Neural cell (in vitro differentiated cells): ENCODE measurements at regions not wholly inside any gene's neighbourhood (a gene's known extent, or its start where the extent isn't known, plus 50 kb on each side); places are given as distances from the start of the nearest gene placed in this dataset.

Experiments used
- H2AFZ ChIP-seq: fragments of 200-600, 300-800 bp; sonication (generic), shearing (Covaris generic); 2 replicates; pipeline ENCODE4 v1.6.0; 2014; ENCODE audit warnings: low read depth, mild to moderate bottlenecking, antibody characterized with exemption, low read length, moderate library complexity
- H3F3A ChIP-seq: fragments of 200-600 bp; shearing (Covaris generic); 2 replicates; pipeline ENCODE4 v1.6.1; 2016; ENCODE audit warnings: mild to moderate bottlenecking, moderate library complexity, mixed read lengths, antibody characterized with exemption, low read length; ENCODE audit not compliant: insufficient read depth, poor library complexity, severe bottlenecking
- H3K27ac ChIP-seq: fragments of 200-600, 300-800 bp; sonication (generic), shearing (Covaris generic); 2 replicates; pipeline ENCODE4 v1.5.1; 2014; ENCODE audit warnings: mild to moderate bottlenecking, low read length, moderate library complexity
- H3K27me3 ChIP-seq: fragments of 300-800, 200-600 bp; sonication (generic), shearing (Covaris generic); 2 replicates; pipeline ENCODE4 v1.6.0; 2014; ENCODE audit warnings: mild to moderate bottlenecking, low read depth, low read length, moderate library complexity; ENCODE audit not compliant: insufficient read depth
- H3K36me3 ChIP-seq: fragments of 300-800, 200-600 bp; sonication (generic), shearing (Covaris generic); 2 replicates; pipeline ENCODE4 v1.5.1; 2014; ENCODE audit warnings: mild to moderate bottlenecking, antibody characterized with exemption, low read length, moderate library complexity; ENCODE audit not compliant: insufficient read depth
- H3K4me2 ChIP-seq: fragments of 300-800, 200-600 bp; sonication (generic), shearing (Covaris generic); 2 replicates; pipeline ENCODE4 v1.6.0; 2014; ENCODE audit warnings: mild to moderate bottlenecking, low read length
- H3K4me3 ChIP-seq: fragments of 300-800, 200-600 bp; sonication (generic), shearing (Covaris generic); 2 replicates; pipeline ENCODE4 v1.5.1; 2014; ENCODE audit warnings: mild to moderate bottlenecking, low read length, moderate library complexity
- H3K79me2 ChIP-seq: fragments of 200-600 bp; shearing (Covaris generic); replicated peaks from 2 replicates; pipeline ENCODE4 v1.6.0; 2014; ENCODE audit warnings: mild to moderate bottlenecking, low read length, moderate library complexity; ENCODE audit not compliant: insufficient read depth
- H3K9ac ChIP-seq: fragments of 300-800, 200-600 bp; sonication (generic), shearing (Covaris generic); 2 replicates; pipeline ENCODE4 v1.6.1; 2016; ENCODE audit warnings: mild to moderate bottlenecking, low read length, mixed read lengths
- H3K9me2 ChIP-seq: fragments of 200-600 bp; shearing (Covaris generic); 2 replicates; pipeline ENCODE4 v1.6.1; 2016; ENCODE audit warnings: mild to moderate bottlenecking, low read length, mixed read lengths; ENCODE audit not compliant: insufficient read depth
- H3K9me3 ChIP-seq: fragments of 200-600, 300-800 bp; sonication (generic), shearing (Covaris generic); 2 replicates; pipeline ENCODE4 v1.6.1; 2016; ENCODE audit warnings: mild to moderate bottlenecking, mixed run types, low read length, moderate library complexity, mixed read lengths
- H4K20me1 ChIP-seq: fragments of 200-600 bp; shearing (Covaris generic); 2 replicates; pipeline ENCODE4 v1.6.1; 2016; ENCODE audit warnings: mild to moderate bottlenecking, mixed run types; ENCODE audit not compliant: insufficient read depth
- EP300 ChIP-seq: fragments of 450-650 bp; conservative IDR thresholded peaks from 2 replicates; pipeline ENCODE4 v1.6.1; 2014; ENCODE audit warnings: antibody characterized with exemption, mild to moderate bottlenecking, moderate library complexity; ENCODE audit not compliant: poor library complexity, severe bottlenecking
- EZH2 ChIP-seq: fragments of 200-600, 300-800 bp; shearing (Covaris generic), sonication (generic); IDR thresholded peaks from 2 replicates; pipeline ENCODE4 v1.6.1; 2014; ENCODE audit warnings: antibody characterized with exemption, low read length, borderline replicate concordance, mild to moderate bottlenecking; ENCODE audit not compliant: insufficient read depth, poor library complexity, severe bottlenecking
- MXI1 ChIP-seq: fragments of 450-650 bp; conservative IDR thresholded peaks from 2 replicates; pipeline ENCODE4 v1.6.1; 2014; ENCODE audit warnings: antibody characterized with exemption, mild to moderate bottlenecking; ENCODE audit not compliant: poor library complexity, severe bottlenecking
- POLR2AphosphoS5 ChIP-seq: IDR thresholded peaks from 2 replicates; pipeline ENCODE4 v1.6.1; 2012
- RAD21 ChIP-seq: fragments of 450-650 bp; conservative IDR thresholded peaks from 2 replicates; pipeline ENCODE4 v1.6.1; 2014; ENCODE audit warnings: antibody characterized with exemption, mild to moderate bottlenecking, moderate library complexity
- SMC3 ChIP-seq: fragments of 450-650 bp; conservative IDR thresholded peaks from 2 replicates; pipeline ENCODE4 v1.6.1; 2014; ENCODE audit warnings: antibody characterized with exemption, mild to moderate bottlenecking, moderate library complexity; ENCODE audit not compliant: poor library complexity
- TAF1 ChIP-seq: IDR thresholded peaks from 2 replicates; pipeline ENCODE4 v1.6.1; 2012; ENCODE audit warnings: low read depth
- TF ChIP-seq, protein P1 (sequence below): IDR thresholded peaks from 2 replicates; pipeline ENCODE4 v1.6.1; 2012; ENCODE audit warnings: borderline replicate concordance
- TF ChIP-seq, protein P2 (sequence below): fragments of 450-650 bp; IDR thresholded peaks from 2 replicates; pipeline ENCODE4 v1.5.1; 2014; ENCODE audit warnings: antibody characterized with exemption, mild to moderate bottlenecking, moderate library complexity; ENCODE audit not compliant: poor library complexity, severe bottlenecking

DNA sequence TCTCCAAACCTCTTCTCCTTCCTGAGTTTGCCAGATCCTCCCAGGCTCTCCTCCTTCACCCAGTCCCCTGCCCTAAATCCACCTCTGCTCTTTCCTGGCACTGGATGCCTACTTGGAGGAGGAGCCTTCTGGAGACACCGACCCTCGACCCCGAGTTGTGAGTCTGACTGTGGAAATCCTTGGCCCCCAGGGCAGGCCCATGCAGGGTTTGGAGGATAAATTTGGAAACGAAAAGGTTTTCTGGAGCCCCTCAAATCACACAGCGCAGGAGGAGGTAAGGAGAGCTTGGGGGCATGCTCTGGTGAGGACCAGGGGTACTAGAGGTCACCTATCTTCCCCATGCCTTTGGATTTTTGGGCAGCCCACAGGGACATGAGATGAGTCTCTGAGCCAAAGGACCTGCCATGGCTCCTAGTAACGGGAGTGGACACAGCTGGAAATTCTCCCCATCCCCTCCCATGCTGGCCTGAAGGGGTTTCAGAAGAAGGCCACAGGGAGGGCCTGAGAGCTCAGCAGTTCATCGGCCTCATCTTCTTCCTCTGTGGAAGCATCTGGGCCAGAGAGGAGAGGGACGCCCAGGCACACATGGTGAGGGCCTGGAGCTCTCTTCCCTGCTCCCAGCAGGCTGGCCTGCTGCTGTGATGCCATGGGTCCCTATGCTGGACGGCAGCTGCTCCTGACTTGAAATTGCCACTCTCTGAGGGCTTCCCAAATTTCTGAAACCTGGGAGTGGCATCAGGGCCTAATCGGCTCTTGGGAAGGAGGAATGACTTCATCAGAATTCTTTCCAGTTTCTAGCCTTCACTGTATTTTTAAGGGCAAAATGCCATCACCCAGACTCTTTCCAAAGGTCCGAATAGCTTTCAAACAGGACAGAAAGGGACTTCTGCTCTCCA, 68.6 kb upstream of the ITGA11 start:
- no peak overlapping the region for H3K27ac ChIP-seq
- no peaks in the 10 kb centered on the region for H3K27me3 ChIP-seq
- H4K20me1 ChIP-seq = no peaks in the 10 kb centered on the region
- H3K4me3 ChIP-seq = no peak overlapping the region
- no peak overlapping the region for H2AFZ ChIP-seq
- H3K36me3 ChIP-seq = no peaks in the 10 kb centered on the region
- H3K79me2 ChIP-seq = no peaks in the 10 kb centered on the region
- TF ChIP-seq, protein P1, sequence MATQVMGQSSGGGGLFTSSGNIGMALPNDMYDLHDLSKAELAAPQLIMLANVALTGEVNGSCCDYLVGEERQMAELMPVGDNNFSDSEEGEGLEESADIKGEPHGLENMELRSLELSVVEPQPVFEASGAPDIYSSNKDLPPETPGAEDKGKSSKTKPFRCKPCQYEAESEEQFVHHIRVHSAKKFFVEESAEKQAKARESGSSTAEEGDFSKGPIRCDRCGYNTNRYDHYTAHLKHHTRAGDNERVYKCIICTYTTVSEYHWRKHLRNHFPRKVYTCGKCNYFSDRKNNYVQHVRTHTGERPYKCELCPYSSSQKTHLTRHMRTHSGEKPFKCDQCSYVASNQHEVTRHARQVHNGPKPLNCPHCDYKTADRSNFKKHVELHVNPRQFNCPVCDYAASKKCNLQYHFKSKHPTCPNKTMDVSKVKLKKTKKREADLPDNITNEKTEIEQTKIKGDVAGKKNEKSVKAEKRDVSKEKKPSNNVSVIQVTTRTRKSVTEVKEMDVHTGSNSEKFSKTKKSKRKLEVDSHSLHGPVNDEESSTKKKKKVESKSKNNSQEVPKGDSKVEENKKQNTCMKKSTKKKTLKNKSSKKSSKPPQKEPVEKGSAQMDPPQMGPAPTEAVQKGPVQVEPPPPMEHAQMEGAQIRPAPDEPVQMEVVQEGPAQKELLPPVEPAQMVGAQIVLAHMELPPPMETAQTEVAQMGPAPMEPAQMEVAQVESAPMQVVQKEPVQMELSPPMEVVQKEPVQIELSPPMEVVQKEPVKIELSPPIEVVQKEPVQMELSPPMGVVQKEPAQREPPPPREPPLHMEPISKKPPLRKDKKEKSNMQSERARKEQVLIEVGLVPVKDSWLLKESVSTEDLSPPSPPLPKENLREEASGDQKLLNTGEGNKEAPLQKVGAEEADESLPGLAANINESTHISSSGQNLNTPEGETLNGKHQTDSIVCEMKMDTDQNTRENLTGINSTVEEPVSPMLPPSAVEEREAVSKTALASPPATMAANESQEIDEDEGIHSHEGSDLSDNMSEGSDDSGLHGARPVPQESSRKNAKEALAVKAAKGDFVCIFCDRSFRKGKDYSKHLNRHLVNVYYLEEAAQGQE = no peak
- TF ChIP-seq TAF1 (no peak), POLR2AphosphoS5 (no peak), MXI1 (no peak)
- TF ChIP-seq, protein P2, sequence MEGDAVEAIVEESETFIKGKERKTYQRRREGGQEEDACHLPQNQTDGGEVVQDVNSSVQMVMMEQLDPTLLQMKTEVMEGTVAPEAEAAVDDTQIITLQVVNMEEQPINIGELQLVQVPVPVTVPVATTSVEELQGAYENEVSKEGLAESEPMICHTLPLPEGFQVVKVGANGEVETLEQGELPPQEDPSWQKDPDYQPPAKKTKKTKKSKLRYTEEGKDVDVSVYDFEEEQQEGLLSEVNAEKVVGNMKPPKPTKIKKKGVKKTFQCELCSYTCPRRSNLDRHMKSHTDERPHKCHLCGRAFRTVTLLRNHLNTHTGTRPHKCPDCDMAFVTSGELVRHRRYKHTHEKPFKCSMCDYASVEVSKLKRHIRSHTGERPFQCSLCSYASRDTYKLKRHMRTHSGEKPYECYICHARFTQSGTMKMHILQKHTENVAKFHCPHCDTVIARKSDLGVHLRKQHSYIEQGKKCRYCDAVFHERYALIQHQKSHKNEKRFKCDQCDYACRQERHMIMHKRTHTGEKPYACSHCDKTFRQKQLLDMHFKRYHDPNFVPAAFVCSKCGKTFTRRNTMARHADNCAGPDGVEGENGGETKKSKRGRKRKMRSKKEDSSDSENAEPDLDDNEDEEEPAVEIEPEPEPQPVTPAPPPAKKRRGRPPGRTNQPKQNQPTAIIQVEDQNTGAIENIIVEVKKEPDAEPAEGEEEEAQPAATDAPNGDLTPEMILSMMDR = no peak
- H3K9me3 ChIP-seq = no peaks in the 10 kb centered on the region
- H3K9me2 ChIP-seq = no peaks in the 10 kb centered on the region
- H3K9ac ChIP-seq = no peak overlapping the region
- no peaks in the 10 kb centered on the region for H3F3A ChIP-seq
- no peak overlapping the region for H3K4me2 ChIP-seq

DNA sequence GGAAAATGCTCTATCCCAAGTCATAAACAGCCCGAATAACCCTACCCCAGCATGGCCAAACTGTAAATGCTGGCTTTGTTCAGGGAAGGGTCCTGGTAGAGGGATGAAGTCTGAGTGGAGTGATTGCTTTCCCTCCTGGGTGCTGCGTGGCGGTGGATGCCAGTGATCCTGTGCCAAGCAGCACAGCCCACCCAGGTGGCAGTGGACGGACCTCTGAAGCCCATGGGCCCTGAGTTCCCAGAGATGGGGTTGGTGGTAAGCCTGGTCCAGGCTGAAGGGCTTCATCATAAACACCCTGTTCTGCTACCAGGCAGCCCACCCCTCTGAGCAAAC, 69.3 kb upstream of the ITGA11 start:
- no peak overlapping the region for H3K4me3 ChIP-seq
- H3K9me2 ChIP-seq = no peaks in the 10 kb centered on the region
- no peak overlapping the region for H3K27ac ChIP-seq
- no peaks in the 10 kb centered on the region for H3F3A ChIP-seq
- no peak overlapping the region for H3K4me2 ChIP-seq
- no peak for TF ChIP-seq RAD21
- no peak for TF ChIP-seq MXI1
- no peaks in the 10 kb centered on the region for H3K36me3 ChIP-seq
- H3K9ac ChIP-seq = no peak overlapping the region
- no peaks in the 10 kb centered on the region for H3K9me3 ChIP-seq
- H2AFZ ChIP-seq = no peak overlapping the region
- H3K79me2 ChIP-seq = no peaks in the 10 kb centered on the region
- no peaks in the 10 kb centered on the region for H4K20me1 ChIP-seq
- no peaks in the 10 kb centered on the region for H3K27me3 ChIP-seq

DNA sequence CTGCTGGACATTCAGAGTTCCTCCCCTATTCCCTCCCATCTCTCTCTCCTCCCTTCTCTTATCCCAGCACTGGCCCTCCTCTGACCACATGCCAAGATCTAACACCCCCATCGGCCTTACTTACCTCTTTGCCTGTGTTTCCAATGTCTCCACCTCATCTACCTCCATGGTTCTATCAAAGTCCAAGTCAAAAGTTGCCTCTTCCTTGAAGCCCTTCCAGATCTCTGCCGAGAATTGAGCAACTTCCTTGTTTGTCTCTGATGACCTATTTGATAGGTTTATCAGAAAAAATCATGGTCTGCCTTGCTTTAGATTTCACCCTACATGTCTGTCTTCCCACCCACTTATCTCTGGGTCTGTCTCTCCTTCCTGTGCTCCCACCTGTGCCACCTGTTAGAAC, 69.7 kb upstream of the ITGA11 start:
- Histone ChIP-seq H3K36me3 (no peaks in the 10 kb centered on the region), H4K20me1 (no peaks in the 10 kb centered on the region), H3K9me2 (no peaks in the 10 kb centered on the region), H3F3A (no peaks in the 10 kb centered on the region), H3K27me3 (no peaks in the 10 kb centered on the region), H3K4me3 (no peak overlapping the region), H3K4me2 (no peak overlapping the region), H3K9me3 (no peaks in the 10 kb centered on the region), H3K79me2 (no peaks in the 10 kb centered on the region), H3K9ac (no peak overlapping the region), H3K27ac (no peak overlapping the region), H2AFZ (no peak overlapping the region)
- TF ChIP-seq, protein P2 = no peak
- TF ChIP-seq MXI1 (no peak), SMC3 (no peak), EP300 (no peak), RAD21 (no peak), TAF1 (no peak), POLR2AphosphoS5 (no peak), EZH2 (no peak)
- TF ChIP-seq, protein P1 = no peak
